Left renal cortex interstitium (tissue), 4 donors: ENCODE measurements at regions not wholly inside any gene's neighbourhood (a gene's known extent, or its start where the extent isn't known, plus 50 kb on each side); places are given as distances from the start of the nearest gene placed in this dataset.

Experiments used
- DNase-seq, 4 donors: peaks; one replicate each; pipeline ENCODE4 v3.0.0-alpha.2; 2013; ENCODE audit warnings: low read depth in 4 of 4, low spot score in 2 of 4, missing footprints in 1 of 4

GRCh38 chr19:31693933-31694269 lies 344.7 kb upstream of the TSHZ3 start:
- no peak for DNase-seq

DNA sequence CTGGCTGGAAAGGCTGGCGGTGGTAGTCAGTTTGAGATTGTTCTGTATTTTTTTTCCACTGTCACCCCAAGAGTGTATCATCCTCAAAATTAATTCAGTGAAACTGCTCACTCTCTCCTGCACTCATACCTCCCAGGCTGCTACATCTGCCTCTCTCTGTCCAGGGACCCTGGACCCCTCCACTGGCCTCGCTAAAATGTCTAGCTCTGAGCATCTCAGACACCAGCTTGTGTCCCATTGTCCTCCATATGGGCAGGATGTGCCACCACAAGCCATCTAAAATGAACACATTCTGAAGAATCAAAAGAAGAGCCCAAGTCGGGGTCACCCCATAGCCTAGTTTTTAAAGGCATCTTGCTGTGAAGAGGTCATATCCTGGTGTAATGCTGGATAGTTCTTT lies 345.5 kb upstream of the TSHZ3 start:
- no peak for DNase-seq

- no peak for DNase-seq
Observed at GRCh38 chr19:31699421-31699820, 350.2 kb upstream of the TSHZ3 start.

DNA sequence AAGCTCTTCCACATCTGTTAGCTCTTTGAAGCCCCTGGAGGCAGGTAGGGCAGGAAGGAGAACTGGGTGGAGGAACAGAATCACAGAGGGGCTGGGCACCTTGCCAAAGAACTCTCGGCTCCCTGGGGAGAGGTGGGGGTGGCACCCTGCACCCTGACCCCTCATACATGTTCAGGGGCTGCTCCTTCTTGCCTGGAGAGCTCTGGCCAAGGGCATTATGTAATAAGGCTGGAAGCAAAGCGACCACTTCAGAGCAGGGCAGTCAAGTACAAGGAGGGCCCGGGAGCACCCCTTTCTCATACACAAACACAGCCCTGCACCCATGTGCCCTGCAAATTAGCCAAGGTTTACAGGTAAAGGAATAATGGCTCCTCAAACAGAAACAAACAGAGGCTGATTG lies 351.9 kb upstream of the TSHZ3 start:
- DNase-seq = no peak

- no peak for DNase-seq
Observed at GRCh38 chr19:31705656-31706055, 356.4 kb upstream of the TSHZ3 start.

GRCh38 chr19:31706131-31706530 lies 356.9 kb upstream of the TSHZ3 start:
- DNase-seq = no peak

GRCh38 chr19:31706691-31707620 lies 357.7 kb upstream of the TSHZ3 start:
- DNase-seq = no peak

DNA sequence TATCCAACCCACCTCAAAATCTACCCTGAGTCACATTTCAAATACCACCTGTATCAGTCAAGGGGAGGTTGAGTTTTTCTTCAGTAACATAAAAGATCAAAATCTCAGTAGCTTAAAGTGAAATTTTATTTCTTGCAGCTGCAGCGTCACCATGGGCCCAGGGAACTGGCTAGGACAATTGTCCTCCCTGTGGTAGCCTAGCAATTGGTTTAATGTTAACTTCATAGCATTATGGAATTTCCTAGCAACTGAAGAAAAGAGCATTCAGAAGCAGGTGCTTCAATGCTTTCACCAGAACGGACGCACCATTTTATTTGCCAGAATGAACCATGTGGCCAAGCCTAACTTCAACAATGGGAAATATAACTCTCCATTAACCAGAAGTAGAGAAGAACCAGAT lies 359.3 kb upstream of the TSHZ3 start:
- DNase-seq = no peak

DNA sequence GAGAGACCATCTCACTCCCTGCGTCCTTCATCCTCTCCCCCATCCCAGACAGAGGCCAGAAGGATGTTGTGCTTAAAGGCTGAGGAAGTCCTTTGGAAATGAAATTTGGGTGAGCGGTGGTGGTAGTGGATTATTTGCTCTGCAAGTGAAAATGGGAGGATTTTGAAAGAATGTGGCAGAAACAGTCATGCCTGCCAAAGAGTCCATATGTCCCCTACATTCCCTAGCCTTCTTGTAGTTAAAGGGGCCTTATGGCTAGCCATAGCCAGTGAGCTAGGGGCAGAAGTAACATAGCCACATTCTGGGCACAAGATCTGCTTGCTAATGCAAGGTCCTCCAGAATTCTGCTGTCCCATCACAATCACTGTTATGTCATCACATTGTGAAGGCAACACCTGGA lies 360.2 kb upstream of the TSHZ3 start:
- DNase-seq = no peak

DNA sequence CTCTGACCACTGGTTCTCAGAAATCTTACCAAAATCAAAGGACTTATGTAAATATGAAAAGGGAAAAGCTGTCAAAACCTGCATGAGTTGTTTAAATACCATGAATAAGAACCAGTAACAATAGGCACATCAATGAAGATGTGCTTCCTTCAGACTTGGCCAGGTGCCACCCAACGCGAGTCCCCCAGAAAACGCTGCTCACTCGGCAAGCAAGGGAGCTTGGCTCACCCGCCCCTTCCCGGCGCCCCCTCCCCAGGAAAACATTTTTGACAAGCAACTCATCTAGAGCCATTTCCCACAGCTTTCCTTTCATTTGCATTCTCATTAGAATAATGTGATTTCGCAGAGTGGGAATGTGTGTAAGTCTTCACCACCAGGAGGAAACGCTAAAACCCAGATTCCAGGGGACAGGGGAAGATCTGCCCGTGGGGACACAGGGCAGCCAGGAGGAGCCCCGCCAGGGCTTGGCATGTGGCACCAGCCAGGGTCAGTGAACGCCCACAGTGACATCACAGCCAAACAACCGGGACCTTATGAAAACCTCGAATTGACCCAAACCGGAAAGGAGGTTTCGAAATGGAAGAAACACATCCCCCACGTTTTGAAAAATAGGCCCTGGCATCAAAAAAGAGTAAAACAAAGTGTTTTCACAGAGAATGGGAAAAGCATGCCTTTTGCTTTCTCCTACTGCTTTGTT lies 366.2 kb upstream of the TSHZ3 start:
- DNase-seq = no peak

DNA sequence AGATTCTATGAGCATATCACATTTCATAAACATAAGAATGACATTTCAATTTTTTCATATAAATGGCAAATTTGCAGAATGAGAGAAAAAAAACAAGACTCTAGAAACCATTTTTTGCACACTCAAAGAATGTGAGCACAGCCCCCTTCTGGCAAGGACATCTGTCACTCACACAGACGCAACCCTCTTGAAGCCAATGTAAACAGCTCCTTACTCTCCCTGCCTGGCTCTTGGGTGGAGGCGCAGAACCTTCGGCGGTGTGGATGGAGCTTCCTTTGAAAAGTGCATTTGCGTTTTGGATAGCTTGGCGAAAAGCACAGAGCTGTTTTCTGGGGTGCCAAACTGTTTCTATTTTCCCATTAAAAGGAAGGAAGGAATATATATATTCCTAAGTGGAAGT lies 367.6 kb upstream of the TSHZ3 start:
- no peak for DNase-seq

DNA sequence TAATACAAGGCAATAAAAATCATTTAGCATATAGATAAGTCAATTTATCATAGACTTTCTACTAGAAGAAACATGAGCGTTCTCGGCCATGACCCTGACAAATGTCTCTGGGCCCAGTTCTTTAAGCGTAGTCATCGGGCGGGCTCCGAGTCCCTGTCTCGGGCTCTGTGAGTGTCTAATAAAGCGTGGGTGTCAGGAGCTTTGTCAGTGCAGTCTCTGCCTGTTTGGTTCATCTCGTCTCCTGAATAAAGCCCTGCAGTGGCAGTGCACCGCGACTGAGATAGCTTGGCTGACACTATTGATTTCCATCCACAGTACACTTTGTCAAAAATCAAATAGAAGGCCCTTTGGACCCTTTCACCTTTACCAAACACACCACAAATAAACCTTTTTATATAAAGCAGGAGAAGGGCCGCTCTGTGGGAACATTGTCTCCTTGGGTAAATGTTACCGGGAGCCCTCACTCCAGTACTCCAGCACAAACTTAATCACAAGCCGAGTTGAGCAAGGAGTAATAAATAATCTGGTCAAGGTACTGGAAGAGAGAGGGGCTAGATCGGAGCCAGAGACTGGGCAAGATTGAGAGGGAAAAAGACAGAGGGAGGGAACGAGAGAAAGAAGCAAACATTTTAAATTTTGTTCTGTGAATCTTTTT lies 368.2 kb upstream of the TSHZ3 start:
- DNase-seq = no peak

DNA sequence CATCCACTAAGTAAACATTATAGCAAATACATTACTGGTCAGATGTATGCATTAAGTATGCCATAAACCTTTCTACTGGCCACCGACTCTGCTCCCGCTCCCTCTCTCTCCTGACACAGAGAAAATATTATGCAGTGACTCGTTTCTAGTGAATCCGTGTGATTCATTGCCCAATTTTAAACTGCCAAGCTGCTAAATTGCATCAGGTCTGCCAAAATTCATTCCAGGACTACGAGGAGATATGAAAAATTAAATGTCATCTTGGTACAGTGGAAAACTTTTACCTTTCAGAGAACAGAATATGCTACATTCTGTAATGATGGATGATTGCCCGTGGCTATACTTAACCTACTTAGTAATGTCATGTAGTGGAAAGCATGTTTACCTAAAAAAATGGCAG lies 368.8 kb upstream of the TSHZ3 start:
- DNase-seq = no peak

DNA sequence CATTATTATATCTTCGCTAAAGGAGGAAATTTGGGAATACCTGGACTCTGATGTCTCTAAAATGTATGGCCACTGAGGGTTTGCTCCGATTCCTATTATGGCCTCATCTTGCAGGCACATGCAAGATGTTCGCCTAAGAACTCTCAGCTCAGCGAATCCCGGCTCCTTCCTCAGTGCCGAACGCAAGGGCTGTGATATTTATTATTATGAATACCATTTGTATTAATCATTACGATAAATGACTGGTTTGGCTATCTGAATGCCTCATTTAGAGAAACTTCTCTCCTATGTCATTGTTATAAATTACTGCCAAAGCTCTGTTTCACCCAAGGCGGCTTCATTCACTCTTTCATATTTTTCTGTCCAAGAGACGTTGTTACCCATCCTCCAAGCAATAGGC lies 369.7 kb upstream of the TSHZ3 start:
- no peak for DNase-seq

DNA sequence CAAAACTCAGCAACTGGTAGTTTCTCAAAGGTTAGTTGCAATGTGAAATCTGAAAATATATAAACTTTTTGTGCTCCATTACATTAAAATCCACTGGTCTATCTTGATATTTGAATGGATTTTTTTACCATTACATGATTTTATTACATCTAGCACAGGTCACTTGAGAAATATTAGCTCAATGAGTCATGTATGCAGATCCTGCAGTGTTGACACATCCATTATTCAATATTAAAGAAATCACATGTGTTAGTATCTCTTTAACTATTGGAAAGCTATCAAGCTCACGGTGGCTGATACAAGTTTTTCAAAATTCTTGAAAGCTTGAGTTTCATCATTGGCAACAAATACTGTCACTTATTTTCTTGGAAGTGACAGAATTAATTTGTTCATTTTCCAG lies 373.9 kb upstream of the TSHZ3 start:
- no peak for DNase-seq

- DNase-seq = no peak
Observed at GRCh38 chr19:31725051-31725450, 375.8 kb upstream of the TSHZ3 start.

DNA sequence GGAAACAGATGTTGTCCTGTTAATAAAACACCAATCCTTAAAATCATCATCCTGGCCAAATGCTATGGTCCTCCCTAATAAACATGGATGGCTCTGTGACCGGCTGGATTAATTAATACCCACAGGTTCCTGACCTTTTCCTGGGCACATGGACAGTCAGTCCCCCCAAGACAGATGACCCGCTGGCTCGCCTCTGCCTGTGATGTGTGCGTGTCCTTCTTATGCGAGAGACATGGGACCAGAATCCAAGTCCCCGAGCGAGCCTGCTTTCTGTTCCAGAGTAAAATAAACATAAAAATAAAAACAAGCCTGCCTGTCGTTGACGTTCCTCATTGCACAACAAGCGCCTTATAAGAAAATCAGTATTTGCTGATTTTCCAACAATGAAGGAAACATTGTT lies 378.3 kb upstream of the TSHZ3 start:
- DNase-seq = no peak

DNA sequence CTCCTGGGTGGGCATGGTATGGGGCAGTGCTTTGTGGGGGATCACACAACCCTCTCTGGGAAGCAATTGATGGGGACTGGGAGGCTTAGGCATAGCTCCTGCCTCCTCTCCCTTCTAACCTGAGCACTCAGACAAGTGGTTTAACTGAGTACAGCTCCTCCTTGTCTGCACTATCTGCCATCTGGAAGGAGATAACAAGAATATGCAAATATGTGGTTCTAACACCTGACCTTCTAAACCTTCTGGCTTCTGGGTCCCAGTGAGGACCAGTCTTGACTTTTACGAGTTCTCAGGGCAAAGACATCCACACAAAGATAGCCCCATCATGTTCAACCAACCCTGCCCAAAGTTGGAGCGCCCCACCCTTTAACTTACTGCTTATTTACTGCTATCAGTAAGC lies 381.0 kb upstream of the TSHZ3 start:
- no peak for DNase-seq

DNA sequence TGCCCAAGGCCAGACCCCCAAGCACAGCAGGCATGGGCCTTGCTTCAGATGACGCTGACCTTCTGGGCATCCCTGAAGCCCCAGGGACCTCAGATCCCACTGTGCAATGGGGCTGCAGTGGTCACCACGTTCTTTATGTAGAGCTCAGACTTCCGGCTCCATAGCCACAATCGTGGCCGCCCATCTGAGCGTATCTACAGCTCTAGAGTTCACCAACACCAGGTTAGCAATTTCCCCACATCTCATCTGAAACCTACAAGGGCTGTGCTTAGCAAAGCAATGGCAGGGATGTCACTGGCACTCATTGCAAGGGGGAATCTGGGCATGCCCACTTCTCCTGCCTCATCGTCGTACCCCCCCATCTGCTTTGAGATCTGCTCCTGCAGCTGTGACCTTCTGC lies 384.4 kb upstream of the TSHZ3 start:
- DNase-seq = no peak

GRCh38 chr19:31742249-31742648 lies 393.0 kb upstream of the TSHZ3 start:
- no peak for DNase-seq

GRCh38 chr19:31745731-31746130 lies 396.5 kb upstream of the TSHZ3 start:
- no peak for DNase-seq

GRCh38 chr19:31749231-31749630 lies 400.0 kb upstream of the TSHZ3 start:
- DNase-seq = no peak
